Neural progenitor cell (in vitro differentiated cells): ENCODE measurements at regions not wholly inside any gene's neighbourhood (a gene's known extent, or its start where the extent isn't known, plus 50 kb on each side); places are given as distances from the start of the nearest gene placed in this dataset.
A peak's percentile ranks its signal among the peaks of the same experiment; 100 is the strongest.

Source experiments
- DNase-seq: peaks from one replicate; pipeline ENCODE4 v3.0.0-alpha.2; 2016; ENCODE audit warnings: low spot score
- H2AFZ ChIP-seq: fragments of 200-600 bp; sonication (generic); replicated peaks from 2 replicates; pipeline ENCODE4 v1.6.1; 2016; ENCODE audit warnings: antibody characterized with exemption
- H3F3A ChIP-seq: fragments of 200-600 bp; sonication (generic); 2 replicates; pipeline ENCODE4 v1.6.1; 2016; ENCODE audit warnings: antibody characterized with exemption, low read depth
- H3K27ac ChIP-seq: fragments of 200-600 bp; sonication (generic); 2 replicates; pipeline ENCODE4 v1.5.1; 2016; ENCODE audit warnings: mild to moderate bottlenecking
- H3K27me3 ChIP-seq: fragments of 200-600 bp; sonication (generic); 2 replicates; pipeline ENCODE4 v1.6.1; 2016; ENCODE audit warnings: mild to moderate bottlenecking, moderate library complexity
- H3K36me3 ChIP-seq: fragments of 200-600 bp; sonication (generic); 2 replicates; pipeline ENCODE4 v1.5.1; 2016
- H3K4me1 ChIP-seq: fragments of 200-600 bp; sonication (generic); 2 replicates; pipeline ENCODE4 v1.6.1; 2016; ENCODE audit warnings: mixed run types
- H3K4me2 ChIP-seq: fragments of 200-600 bp; sonication (generic); 2 replicates; pipeline ENCODE4 v1.6.1; 2016
- H3K4me3 ChIP-seq: fragments of 200-600 bp; sonication (generic); 2 replicates; pipeline ENCODE4 v1.5.1; 2016
- H3K79me2 ChIP-seq: fragments of 200-600 bp; sonication (generic); 2 replicates; pipeline ENCODE4 v1.6.1; 2016; ENCODE audit warnings: low read depth
- H3K9ac ChIP-seq: fragments of 200-600 bp; sonication (generic); 2 replicates; pipeline ENCODE4 v1.6.1; 2016
- H3K9me3 ChIP-seq: fragments of 200-600 bp; sonication (generic); 2 replicates; pipeline ENCODE4 v1.5.1; 2016; ENCODE audit warnings: low read depth
- H4K20me1 ChIP-seq: fragments of 200-600 bp; sonication (generic); 2 replicates; pipeline ENCODE4 v1.6.1; 2016; ENCODE audit warnings: low read depth
- H3K27ac Mint-ChIP-seq: 3 replicates; pipeline ENCODE4 v1.8.0; 2021; ENCODE audit warnings: mixed read lengths
- H3K27me3 Mint-ChIP-seq: 2 replicates; pipeline ENCODE4 v1.8.0; 2022; ENCODE audit warnings: low read depth, mild to moderate bottlenecking, inconsistent platforms, moderate library complexity, mixed read lengths; ENCODE audit not compliant: insufficient read depth
- H3K36me3 Mint-ChIP-seq: 3 replicates; pipeline ENCODE4 v1.8.0; 2021; ENCODE audit warnings: mixed read lengths
- H3K4me1 Mint-ChIP-seq: 3 replicates; pipeline ENCODE4 v1.8.0; 2021; ENCODE audit warnings: mixed read lengths
- H3K4me3 Mint-ChIP-seq: 3 replicates; pipeline ENCODE4 v1.8.0; 2021; ENCODE audit warnings: mild to moderate bottlenecking, moderate library complexity, mixed read lengths
- H3K9me3 Mint-ChIP-seq: 3 replicates; pipeline ENCODE4 v1.8.0; 2020; ENCODE audit warnings: mixed read lengths
- EZH2 ChIP-seq: fragments of 200-600 bp; sonication (generic); IDR thresholded peaks from 2 replicates; pipeline ENCODE4 v1.6.1; 2017; ENCODE audit warnings: antibody characterized with exemption, mild to moderate bottlenecking, moderate library complexity
- EZH2phosphoT487 ChIP-seq: fragments of 200-600 bp; sonication (generic); IDR thresholded peaks from 2 replicates; pipeline ENCODE4 v1.6.1; 2017; ENCODE audit warnings: antibody characterized with exemption
- TF ChIP-seq, protein P1 (sequence below): fragments of 200-600 bp; sonication (generic); IDR thresholded peaks from 2 replicates; pipeline ENCODE4 v1.5.1; 2017; ENCODE audit warnings: antibody characterized with exemption, mild to moderate bottlenecking

DNA sequence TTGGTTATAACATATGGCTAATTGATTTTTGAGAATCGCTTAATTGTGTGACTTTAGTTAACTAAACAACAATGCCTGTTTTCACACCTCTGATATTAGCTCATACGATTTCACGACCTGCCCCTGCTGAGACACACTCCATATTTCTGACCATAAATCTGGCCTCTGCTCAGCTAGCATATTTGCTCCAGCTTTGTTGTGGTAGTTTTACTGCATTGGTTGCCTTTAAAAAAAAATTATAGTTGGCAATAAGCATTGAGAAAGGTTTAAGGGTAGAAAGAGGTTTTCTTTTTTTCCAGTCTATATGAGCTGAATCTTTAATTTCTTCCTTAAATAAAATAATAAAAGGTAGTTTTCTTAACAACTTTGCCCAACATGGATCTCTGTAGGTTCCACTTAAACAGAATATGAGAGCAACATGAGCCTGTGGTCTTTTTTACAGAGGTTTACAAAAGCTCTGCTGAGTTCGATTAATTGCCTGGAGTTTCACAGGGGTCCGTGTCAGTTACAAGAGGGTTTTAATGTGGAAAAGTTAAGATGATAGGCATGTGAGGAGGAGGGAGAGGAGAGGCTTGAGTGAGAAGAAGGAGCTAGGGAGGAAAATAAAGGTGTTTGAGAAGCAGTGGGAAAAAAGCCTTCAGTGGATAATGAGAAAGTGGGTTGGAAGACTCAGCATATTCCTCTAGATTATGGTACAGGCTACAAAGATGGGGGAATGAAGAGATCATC lies 318.2 kb downstream of the CXCL12 start:
- H3K36me3 Mint-ChIP-seq, result no peaks in the 10 kb centered on the region
- no peak overlapping the region for H2AFZ ChIP-seq
- TF ChIP-seq EZH2, result no peak
- TF ChIP-seq EZH2phosphoT487, result no peak
- TF ChIP-seq, protein P1, sequence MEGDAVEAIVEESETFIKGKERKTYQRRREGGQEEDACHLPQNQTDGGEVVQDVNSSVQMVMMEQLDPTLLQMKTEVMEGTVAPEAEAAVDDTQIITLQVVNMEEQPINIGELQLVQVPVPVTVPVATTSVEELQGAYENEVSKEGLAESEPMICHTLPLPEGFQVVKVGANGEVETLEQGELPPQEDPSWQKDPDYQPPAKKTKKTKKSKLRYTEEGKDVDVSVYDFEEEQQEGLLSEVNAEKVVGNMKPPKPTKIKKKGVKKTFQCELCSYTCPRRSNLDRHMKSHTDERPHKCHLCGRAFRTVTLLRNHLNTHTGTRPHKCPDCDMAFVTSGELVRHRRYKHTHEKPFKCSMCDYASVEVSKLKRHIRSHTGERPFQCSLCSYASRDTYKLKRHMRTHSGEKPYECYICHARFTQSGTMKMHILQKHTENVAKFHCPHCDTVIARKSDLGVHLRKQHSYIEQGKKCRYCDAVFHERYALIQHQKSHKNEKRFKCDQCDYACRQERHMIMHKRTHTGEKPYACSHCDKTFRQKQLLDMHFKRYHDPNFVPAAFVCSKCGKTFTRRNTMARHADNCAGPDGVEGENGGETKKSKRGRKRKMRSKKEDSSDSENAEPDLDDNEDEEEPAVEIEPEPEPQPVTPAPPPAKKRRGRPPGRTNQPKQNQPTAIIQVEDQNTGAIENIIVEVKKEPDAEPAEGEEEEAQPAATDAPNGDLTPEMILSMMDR, result no peak

DNA sequence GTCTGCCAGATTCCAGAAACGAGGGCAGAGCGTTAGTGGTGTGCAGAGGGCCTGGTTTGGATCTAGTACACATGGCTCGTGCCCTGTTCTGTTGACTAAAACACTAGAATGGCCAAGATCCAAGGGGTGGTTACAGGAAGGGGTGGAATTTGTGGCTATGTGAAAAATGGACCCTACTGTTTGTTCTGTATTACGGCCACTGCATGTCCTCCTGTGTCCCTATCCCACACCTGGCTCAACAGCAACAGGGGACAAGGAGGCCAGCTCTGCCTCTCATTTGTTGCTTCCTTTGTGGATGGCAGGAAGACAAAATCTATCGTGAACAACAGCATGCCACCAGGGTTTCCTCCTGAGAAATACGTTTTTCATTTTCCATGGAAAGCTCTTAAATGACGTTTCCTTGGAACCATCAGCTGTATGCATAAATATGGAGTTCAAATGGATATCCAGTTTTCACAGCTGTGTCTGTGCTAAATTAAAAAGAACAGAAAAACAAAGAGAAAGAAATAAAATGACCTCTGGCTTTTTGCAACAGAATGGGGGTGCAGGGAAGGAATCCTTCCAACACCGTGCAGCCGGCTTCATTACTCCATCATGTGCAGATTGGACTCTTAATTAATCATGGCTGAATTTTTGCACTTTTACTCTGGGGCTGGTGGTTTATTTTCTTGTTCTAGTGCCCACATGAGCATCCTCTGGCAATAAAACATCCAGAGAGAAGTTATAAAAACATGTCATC lies 318.9 kb downstream of the CXCL12 start:
- Histone ChIP-seq H3K9ac (no peak overlapping the region), H3K4me1 (no peaks in the 10 kb centered on the region), H3K36me3 (no peaks in the 10 kb centered on the region), H3K27ac (no peak overlapping the region), H3F3A (no peaks in the 10 kb centered on the region), H3K27me3 (no peaks in the 10 kb centered on the region), H3K4me2 (no peak overlapping the region), H3K9me3 (no peaks in the 10 kb centered on the region), H3K79me2 (no peaks in the 10 kb centered on the region), H4K20me1 (no peaks in the 10 kb centered on the region), H2AFZ (no peak overlapping the region), H3K4me3 (no peak overlapping the region)
- no peak for DNase-seq
- H3K27ac Mint-ChIP-seq, result no peak overlapping the region
- TF ChIP-seq EZH2phosphoT487 (no peak), EZH2 (no peak)
- TF ChIP-seq, protein P1, result no peak
- H3K4me1 Mint-ChIP-seq, result peaks cover 21% of the 10 kb centered on the region
- peaks cover 6% of the 10 kb centered on the region for H3K27me3 Mint-ChIP-seq
- peaks cover 3% of the 10 kb centered on the region for H3K9me3 Mint-ChIP-seq
- H3K4me3 Mint-ChIP-seq, result no peak overlapping the region
- H3K36me3 Mint-ChIP-seq, result no peaks in the 10 kb centered on the region

More for the DNA sequence above, 318.2 kb downstream of the CXCL12 start:
- H3K36me3 ChIP-seq, result no peaks in the 10 kb centered on the region
- no peak overlapping the region for H3K9ac ChIP-seq
- no peaks in the 10 kb centered on the region for H3F3A ChIP-seq
- H3K79me2 ChIP-seq, result no peaks in the 10 kb centered on the region
- no peak for DNase-seq
- H3K27me3 ChIP-seq, result no peaks in the 10 kb centered on the region
- H4K20me1 ChIP-seq, result no peaks in the 10 kb centered on the region
- H3K27ac ChIP-seq, result no peak overlapping the region
- H3K9me3 ChIP-seq, result no peaks in the 10 kb centered on the region
- H3K4me3 ChIP-seq, result no peak overlapping the region
- Mint-ChIP-seq H3K4me1 (peaks cover 17% of the 10 kb centered on the region), H3K27me3 (peaks cover 6% of the 10 kb centered on the region), H3K27ac (peak overlapping the region; percentile 2), H3K9me3 (peaks cover 3% of the 10 kb centered on the region), H3K4me3 (no peak overlapping the region)
- no peaks in the 10 kb centered on the region for H3K4me1 ChIP-seq
- H3K4me2 ChIP-seq, result no peak overlapping the region

DNA sequence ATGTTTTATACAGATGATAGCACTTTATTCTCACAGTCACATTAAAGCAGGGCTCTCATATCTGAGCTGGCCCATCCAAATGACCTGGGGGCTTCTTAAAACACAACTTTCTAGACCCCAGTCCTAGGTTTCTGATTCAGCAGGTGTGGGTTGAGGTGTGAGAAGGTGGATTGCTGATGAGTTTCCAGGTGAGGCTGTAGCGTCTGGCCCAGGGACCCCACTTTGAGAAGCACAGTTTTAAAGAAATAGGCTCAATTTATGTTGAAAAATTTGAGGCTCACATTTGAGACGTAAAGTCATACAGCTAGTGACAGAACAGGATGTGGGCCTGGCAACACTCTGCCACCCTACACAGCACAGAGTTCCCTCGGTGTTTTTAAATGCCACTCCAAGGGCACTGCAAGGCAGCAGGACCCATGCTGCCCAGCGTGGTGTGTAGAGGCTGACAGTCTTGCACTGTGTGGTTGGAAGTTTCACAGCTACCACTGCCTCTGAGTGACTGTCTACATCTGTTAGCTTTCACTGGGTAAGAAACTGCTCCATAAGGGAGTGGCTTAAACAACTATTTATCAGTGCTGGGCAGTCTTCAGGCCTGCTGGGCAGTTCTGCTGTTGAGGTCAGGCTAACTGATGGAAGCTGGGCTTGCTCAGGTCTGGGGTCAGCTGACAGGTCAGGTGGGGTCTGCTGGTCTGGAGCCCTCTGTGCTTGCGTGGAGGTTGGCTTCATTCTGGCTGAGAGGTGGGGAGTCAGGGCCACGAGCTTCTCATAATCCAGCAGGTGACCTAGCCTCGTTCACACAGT lies 319.7 kb downstream of the CXCL12 start:
- peaks cover 6% of the 10 kb centered on the region for H3K27me3 Mint-ChIP-seq
- H3K4me3 ChIP-seq, result no peak overlapping the region
- H3K4me3 Mint-ChIP-seq, result no peak overlapping the region
- H3K9me3 ChIP-seq, result no peaks in the 10 kb centered on the region
- H2AFZ ChIP-seq, result no peak overlapping the region
- no peak overlapping the region for H3K9ac ChIP-seq
- H3K27ac ChIP-seq, result no peak overlapping the region
- no peaks in the 10 kb centered on the region for H3K79me2 ChIP-seq
- H3K4me2 ChIP-seq, result no peak overlapping the region
- H3K36me3 Mint-ChIP-seq, result no peaks in the 10 kb centered on the region
- H3F3A ChIP-seq, result no peaks in the 10 kb centered on the region
- no peaks in the 10 kb centered on the region for H3K27me3 ChIP-seq
- no peaks in the 10 kb centered on the region for H3K4me1 ChIP-seq
- no peaks in the 10 kb centered on the region for H4K20me1 ChIP-seq
- H3K9me3 Mint-ChIP-seq, result peaks cover 6% of the 10 kb centered on the region
- no peak overlapping the region for H3K27ac Mint-ChIP-seq
- TF ChIP-seq, protein P1, result no peak
- TF ChIP-seq EZH2phosphoT487 (no peak), EZH2 (no peak)
- DNase-seq, result no peak
- peaks cover 29% of the 10 kb centered on the region for H3K4me1 Mint-ChIP-seq
- H3K36me3 ChIP-seq, result no peaks in the 10 kb centered on the region
